GM10266 (cell line): ENCODE measurements at regions not wholly inside any gene's neighbourhood (a gene's known extent, or its start where the extent isn't known, plus 50 kb on each side); places are given as distances from the start of the nearest gene placed in this dataset.

ENCODE experiments used
- DNase-seq: peaks from one replicate; pipeline ENCODE4 v3.0.0; 2012; ENCODE audit errors: extremely low spot score
- CTCF ChIP-seq: IDR thresholded peaks from 2 replicates; pipeline ENCODE4 v1.5.1; 2012; ENCODE audit warnings: mild to moderate bottlenecking, low read depth; ENCODE audit not compliant: control insufficient read depth, insufficient read depth; ENCODE audit errors: missing control alignments

DNA sequence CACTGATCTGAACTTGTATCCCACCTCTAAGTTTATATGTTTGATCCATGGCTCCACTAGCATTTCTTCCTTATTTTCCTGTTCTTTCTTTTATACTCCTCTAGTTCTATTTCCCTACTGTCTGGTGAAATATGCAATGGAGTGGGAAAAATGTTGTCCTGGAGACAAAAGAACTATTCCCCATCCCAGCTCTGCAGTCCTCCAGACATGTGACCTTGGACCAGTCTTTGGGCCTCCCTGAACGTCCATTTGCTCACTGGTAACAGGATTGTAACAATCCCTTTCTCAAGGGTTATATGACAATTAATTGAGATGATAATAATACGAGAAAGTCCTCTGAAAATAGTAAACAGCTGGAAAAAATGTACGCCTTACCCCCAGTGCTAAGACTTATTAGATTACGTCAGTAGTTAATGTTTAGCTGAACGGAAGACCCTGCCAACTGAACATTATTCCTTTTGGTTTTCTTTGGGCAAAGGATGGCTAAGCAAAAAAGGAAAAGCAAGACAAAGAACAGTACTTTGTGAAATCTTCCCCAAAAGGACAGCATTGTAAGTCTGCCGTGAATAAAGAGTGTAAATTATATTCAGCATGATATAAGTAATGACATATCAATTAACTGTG is 302.3 kb upstream of the PPARGC1A start:
- TF ChIP-seq CTCF, result no peak
- no peak for DNase-seq

DNA sequence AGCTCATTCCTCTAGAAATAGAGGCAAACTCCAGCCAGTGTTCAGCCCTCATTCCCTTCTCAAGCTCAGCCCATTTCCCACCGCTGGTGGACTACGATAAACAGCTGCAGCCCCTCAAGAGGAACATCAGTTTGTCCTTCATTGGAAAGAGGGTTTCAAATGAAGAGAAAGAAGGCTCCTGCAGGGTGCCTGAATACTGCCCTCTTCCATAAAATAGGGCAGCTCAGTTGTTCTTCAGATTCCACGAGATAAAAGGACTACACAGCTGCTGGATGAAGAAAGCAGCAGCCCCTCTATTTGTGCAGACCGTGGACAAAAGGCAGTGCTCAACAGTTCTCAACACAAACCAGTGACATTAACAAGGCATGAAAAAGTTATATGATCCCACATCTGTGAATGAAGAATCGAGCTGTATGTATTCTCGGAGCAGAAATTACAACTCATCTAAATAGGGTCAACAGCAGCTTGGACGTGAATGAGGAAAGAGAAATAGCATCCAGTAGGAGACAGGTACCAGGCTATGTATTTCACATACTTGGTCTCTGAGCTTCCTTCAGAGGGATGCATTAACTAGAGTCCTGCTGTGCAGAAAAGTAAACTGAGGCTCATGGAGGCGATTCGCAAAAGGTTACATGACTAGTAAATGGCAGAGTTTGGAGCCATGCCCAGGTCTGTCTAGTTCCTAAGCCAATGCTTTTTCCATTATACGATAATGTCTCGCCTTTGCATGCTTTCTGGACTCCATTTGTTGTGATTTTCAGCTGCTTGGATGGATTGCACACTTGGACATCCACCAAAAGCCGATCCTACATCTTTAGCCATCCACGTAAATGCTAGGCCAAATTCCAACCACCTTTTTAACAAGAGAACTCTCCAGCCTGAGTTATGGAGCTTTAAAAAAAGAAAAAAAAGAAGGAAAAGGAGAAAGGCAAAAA is 301.2 kb upstream of the PPARGC1A start:
- TF ChIP-seq CTCF, result no peak
- no peak for DNase-seq

GRCh38 chr4:24188459-24188858 is 298.6 kb upstream of the PPARGC1A start:
- no peak for TF ChIP-seq CTCF
- no peak for DNase-seq

GRCh38 chr4:24186466-24186865 is 296.6 kb upstream of the PPARGC1A start:
- no peak for TF ChIP-seq CTCF
- no peak for DNase-seq

GRCh38 chr4:24181005-24181404 is 291.2 kb upstream of the PPARGC1A start:
- DNase-seq, result no peak
- TF ChIP-seq CTCF, result no peak

DNA sequence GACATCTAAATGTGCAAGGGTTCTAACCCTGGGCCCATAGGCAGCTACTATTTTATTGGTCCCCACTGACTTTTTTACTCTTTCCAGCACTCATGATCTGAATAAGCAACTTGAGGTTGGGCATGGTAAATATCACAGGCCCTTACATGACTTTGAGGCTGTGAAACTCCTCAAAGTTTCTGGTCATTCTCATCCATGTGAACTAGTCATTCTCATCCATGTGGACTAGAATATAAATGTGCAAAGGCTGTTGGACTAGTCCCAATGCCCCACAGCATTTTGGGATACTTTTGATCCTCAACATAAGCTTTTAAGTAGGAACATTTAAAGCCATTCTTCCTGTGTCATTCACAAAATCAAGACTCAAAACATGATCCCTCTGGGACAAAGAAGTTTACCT is 290.7 kb upstream of the PPARGC1A start:
- DNase-seq, result no peak
- TF ChIP-seq CTCF, result no peak
